Activated T-cell treated with anti-CD3 and anti-CD28 coated beads for 1 hour (primary cell): ENCODE measurements at regions not wholly inside any gene's neighbourhood (a gene's known extent, or its start where the extent isn't known, plus 50 kb on each side); places are given as distances from the start of the nearest gene placed in this dataset.

Experiments used
- DNase-seq: peaks from one replicate; pipeline ENCODE4 v3.0.0-alpha.2; 2020; ENCODE audit warnings: low read depth

DNA sequence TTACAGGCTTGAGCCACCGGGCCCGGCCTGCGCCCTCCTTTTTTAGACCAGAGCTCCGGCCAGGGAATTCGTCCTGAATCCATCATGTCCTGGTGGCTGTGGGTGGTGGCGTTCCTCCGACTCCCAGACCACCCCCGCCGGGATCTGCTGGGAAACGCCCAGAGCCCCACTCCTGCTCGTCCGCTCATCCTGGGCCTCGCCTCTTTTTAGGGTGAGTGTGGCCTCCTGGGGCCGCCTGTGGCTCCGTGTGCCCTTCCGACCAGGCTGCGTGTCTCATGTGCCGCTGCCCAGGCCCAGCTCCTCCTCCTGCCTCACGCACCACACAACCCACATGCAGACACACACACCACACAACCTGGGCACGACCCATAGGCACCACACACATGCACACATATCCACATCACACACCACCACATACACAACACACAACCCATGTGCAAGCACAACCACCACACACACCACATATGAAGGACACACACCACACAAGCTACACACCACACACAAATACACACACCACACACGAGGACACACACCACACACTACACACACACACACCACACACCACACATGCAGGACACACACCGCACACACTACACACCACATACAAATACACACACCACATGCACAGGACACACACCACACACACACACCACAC is 946.2 kb downstream of the BRD1 start:
- no peak for DNase-seq

DNA sequence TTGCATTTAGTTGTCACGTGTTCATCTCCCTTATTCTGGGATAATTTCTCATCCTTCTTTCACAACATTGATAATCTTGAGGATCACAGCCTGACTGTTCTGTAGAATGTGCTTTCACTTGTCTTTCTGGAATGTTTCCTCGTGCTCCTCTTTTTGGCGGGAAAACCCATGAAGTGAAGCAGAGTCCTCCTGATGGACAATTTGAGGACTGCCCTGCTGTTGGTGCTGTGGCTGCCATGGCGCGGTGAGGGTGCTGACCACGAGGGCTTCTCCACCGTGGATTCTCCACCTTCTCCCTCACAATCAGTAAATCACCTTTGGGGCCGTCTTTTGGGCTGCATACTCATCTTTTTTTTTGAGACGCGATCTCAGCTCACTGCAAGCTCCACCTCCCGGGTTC is 946.9 kb downstream of the BRD1 start:
- no peak for DNase-seq

DNA sequence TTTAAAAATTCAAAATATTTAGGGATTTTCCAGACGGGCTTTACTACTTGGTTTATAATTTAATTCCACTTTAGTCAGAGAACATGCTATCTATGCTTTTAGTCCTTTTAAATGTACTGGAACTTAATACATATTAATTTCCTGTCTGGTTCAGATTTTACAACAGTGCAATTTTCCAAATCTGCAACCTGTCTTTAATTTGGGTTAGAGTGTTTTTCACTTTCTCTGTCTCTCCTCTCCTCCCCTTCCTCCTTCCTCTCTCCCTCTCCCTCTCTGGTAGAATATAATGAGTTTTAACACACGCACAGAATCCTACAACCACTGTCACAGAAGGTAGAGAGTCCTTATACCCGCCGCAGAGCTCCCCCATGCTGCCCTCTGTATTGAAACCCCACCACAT is 950.7 kb downstream of the BRD1 start:
- no peak for DNase-seq

DNA sequence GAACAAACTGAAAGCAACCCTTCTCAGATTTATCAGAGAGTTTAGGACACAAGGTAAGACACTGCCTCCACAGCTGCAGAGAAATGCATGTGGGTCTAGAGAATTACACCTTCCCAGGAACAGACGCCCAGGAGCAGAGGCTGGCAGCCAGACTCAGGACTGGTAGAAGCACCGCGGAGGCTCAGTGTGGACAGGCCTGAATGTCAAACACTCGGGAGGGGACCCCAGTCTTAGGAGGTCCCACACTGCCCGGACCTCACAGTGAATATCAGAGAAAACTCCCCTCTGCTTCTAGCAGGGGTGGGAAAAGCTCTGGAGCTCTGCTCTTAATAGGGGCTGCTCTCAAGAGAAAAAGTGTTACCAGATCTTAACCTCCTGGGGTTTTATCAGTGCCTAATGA is 952.7 kb downstream of the BRD1 start:
- no peak for DNase-seq

DNA sequence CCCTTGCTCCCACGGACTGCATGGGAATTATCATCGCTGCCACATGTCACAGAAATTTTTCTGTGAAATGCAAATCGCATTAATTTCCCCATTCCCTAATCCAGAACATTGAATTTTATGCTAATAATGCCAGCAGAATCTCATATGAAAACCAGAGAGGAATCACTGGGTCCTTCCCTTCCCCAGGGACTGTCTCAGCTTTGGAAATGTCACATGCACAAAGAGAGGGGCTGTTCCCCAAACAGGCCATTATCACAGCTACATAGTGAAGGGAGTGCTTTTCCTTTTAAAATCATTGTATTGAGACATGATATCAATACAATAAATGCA is 954.5 kb downstream of the BRD1 start:
- no peak for DNase-seq

DNA sequence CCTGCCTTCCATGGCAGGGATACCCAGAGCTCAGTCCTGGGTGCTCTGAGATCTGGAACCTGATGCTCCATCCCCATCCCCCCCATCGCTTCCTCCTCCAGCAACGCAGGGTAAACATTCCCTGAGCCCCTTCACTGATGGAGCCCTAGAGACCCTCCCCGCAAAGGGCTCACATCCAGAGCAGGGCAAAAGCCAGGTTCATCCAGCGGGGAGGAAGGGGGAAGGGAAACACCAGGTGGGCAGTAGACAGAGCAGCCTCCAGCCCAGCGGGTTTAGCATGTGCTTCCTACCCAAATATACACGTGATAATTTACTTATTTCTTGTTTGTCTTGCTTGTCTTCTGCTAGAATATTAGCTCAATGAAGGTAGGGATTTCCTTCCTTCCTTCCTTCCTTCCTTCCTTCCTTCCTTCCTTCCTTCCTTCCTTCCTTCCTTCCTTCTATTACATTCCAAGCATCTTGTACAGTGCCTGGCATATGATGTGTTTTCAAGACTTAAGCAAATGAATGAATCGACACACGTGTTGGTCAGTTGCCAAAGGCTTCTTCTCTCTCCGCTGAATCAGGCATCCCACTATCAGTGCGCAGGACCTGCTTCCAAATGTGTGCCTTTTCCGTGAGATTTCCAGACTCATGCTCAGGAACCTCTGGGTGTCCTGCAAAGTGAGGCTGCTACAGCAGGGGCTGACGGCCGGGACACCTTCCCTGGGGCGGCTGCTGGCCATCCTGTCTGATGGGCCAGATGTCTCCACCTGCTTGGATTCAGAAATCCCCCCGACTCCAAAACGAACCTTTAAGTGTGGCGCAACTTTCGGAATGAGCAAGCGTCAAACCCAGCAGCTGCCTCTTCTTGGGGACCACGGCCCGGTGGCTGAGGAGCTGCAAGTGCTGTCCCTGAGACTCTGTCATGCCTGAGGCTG is 955.1 kb downstream of the BRD1 start:
- DNase-seq, result no peak

DNA sequence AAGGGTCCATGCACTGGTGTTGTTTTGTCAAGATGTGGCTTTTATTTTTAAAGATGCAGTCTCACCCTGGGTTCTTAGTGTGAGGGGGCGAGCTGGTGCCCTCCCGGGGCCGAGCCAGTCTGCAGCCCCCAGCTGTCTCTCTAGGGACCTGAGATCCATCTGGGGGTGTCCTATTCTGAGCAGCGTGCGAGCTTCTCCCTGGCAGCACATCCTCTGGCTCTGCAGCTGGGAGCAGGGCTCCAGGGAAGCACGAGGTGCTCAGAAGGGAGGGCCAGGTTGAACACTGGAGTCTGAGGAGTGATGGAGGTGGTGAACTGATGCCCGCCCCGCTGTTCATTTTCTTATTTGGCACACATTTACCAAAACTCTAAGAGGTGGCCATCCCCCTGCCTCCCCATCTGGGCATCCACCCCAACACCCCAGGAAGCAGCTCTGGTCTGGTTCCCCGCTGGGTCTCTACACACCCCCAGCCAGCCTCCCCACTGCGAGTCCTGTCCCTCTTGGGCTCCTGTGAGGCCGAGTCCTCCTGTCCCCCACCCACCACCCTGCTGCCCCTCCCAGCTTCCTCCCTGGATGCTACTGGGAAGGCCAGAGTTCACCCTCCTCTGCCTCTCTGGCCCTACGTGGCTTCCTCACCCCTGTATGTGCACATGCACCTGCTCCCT is 956.4 kb downstream of the BRD1 start:
- DNase-seq, result no peak

DNA sequence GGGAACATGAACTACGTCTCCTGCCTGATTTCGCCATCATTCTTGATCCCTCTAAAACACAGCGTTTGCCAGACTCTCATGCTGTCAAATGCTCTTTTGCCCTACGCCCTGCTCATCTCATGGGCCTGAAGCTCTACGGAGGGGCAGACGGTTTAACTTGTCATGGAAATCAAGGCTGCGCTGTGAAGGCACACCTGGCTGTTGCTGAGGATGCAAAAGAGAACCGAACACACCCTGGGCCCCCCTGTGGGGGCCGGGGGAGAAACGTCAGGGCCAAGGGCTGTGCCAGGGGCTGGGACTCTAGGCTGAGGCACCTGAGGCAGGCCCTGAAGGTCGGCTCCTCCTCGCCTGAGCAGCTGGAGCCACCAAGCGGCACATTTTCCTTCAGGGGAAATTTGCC is 957.2 kb downstream of the BRD1 start:
- DNase-seq, result no peak

DNA sequence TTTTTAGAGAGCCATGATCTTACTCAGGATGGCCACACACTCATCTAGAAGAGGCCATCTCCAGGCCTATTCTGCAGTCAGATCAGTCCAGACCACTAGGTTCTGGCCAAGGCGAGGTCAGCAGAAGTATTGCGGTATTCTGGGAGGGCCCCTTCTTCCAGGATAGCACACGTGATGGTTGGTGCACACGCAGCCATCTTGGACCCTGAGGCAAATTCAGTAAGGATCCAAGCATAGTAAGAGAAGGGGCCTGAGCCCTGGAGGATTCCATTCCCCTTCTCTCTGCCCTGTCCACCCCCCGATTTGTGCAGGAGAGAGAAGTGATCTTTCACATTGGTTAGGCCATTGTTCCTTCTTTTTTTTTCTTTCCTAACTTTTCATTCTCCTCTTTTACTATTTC is 957.9 kb downstream of the BRD1 start:
- no peak for DNase-seq

DNA sequence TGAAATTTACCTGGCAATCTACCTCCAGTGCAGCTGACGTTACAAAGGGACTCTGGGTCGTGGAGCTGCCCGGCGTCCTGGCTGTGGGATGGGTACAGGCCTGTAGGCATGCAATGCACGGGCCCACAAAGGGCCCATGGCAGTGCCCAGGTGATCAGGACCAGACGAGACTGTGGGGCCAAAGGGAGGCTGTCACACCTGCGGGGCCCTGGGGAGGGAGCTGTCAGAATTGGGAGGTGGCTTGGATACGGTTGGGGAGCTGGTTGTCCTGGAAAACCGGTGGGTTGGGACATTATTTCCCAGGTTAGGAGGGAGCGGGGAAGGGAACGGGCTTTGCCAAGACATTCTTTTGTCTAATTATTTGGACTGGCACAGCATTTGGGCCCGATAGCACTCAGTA is 958.5 kb downstream of the BRD1 start:
- DNase-seq, result no peak

DNA sequence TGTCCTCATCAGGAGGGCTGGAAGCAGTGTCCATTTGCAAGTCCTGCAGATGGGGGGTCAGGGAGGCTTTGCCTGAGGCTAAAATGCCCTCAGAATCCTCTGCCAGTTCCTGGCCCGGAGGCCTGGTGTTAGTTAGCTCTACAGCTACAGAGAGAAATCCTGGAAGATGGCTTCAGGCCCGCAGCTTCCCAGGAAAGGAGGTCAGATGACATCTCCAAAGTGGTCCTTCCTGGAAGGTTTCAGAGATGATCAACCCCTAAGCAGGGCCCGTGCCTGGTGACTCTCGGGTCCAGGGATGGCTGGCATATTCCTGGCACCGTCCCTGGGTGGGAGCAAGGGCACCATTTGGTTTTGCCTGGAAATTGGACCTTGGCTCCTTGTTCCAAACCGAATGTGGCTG is 959.1 kb downstream of the BRD1 start:
- no peak for DNase-seq

DNA sequence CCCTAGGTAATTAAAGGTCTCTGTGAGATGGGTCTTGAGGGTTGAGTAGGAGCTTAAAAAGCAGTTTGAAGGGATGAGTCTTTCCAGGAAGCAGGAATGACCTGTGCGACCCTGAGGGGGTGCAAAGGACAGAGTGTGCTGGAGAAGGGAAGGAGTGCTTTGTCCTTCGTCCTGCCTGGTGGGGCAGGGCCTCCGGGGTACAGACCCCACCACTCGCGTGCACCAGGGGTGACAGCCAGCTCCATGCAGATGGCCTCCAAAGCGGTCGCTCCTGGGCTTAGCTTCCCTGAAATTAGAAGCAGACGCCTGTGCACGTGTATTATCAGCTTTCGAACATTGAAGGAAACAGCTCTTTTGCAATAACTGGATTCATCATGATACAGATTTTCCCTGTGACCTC is 959.8 kb downstream of the BRD1 start:
- no peak for DNase-seq

DNA sequence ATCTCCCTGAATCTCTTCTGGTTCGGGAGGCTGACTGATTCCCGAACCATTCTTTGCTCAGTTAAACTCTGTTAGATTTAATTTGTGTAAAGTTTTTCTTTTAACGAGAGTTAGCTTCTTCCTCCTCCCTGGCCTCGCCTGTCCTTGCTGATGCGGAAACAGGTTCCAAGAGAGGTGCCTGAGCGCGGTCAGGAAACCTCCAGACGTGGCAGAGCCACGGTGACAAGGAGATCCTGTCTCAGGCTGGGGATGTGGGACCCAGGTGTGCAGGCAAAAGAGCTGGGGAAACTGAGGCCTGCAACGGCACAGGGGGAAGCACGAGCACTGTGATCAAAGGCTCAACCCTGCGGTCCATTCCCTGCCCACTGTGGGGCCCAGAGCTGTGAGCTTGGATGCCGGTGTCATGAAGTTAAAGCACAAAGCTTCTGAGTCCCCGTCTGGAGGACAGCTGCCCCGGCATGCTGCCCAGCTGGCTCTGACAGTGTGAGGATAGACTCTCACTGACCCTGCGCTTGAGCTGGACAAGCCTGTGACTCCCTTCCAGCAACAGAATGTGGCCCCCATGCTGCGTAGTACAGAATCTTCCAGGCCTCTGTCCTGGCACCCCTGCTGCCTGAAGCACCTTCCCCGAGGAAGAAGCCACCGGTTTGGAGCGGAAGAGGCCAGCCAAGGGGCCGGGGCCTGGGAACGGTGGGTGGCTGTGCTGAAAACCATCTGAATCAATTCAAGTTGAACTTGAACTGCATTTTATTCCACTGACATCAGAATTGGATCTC is 960.6 kb downstream of the BRD1 start:
- no peak for DNase-seq

DNA sequence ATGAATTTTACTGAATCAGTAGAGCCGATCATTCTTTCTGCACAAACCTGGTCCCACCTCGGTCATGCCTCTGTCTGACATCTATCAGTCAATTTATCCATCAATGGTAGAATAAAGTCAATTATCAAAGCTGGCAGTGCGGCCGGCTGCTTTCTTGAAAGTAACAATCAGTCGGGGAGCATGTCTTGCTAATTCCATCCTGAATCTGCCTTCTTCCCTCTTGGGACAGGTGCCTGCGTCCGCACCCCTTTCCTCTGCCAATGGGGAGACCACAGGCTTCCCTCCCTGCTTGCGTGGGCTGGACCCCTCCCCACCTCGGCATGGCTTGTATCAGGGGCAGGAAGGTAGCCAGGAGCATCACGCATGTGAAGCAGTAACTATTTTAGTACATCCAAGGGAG is 962.9 kb downstream of the BRD1 start:
- no peak for DNase-seq

DNA sequence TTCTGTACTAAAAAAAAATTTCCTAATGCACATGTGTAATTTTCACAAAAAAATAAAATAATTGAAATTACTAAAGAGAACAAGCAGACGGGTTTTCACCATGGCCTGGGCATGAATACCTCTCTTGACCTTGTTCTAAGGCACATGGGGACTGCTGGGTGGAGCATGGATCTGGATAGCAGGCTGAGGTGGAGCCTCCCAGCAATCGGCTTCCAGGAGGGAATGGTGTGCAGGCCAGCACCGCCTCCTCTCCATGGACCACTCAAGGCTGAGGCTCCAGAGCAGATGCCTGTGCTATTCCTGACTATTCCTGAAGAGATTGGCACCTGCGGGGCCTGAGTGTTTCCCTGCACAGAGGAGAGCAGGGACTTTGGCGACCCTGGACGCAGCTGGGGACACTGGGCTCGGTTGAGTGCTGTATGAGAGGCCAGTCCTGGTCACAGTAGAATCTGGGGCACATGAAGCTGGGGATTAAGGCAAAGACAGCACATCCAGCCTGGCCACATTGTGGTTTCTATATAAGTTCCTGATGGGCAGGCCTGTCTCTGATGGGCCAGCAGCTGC is 963.6 kb downstream of the BRD1 start:
- DNase-seq, result no peak

DNA sequence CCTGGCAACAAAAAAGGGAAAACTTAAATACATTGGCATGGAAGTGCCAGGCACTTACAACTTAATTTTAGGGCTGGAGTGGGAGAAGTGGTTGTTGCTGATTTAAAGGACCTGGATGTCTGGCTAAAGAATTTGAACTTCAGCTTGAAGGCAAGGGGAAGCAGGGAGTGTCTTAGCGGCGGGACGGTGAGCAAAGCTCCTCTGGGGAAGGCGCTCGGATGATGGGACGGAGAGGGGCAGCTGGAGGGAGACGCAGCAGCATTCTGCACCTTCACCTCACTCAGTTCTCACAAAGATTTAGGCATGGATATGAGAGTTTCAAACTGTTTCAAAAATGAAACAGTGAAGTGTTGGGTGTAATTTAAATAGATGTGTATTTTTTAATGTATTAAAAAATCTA is 967.1 kb downstream of the BRD1 start:
- no peak for DNase-seq

DNA sequence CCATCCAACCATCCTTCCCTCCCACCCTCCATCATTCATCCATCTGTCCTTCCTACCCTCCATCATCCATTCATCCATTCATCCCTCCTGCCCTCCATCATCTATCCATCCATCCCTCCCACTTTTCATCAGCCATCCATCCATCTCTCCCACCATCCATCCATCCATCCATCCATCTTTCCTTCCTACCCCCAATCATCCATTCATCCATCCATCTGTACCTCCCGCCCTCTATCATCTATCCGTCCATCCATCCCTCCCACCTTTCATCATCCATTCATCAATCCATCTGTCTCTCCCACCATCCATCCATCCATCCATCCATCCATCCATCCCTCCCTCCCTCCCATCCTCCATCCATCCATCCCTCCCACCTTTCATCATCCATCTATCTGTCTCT is 968.8 kb downstream of the BRD1 start:
- no peak for DNase-seq

DNA sequence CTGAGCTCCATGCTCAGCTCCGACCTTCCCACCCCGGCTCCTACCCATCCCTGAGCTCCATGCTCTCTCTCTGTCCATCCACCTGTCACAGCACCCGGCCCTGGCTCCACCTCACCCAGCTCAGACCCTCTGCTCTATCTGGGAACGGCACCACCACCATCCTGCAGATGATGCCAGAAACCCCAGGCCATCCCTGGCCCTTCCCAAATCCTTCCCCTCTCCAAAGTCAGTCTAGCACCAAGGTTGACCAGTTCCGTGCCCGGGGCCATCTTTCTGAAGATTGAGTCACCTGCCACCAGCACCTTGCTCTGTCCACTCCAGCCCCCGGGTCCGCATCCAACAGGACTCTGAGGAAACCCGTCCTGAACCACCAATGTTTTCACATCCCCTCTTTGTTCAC is 969.6 kb downstream of the BRD1 start:
- no peak for DNase-seq

DNA sequence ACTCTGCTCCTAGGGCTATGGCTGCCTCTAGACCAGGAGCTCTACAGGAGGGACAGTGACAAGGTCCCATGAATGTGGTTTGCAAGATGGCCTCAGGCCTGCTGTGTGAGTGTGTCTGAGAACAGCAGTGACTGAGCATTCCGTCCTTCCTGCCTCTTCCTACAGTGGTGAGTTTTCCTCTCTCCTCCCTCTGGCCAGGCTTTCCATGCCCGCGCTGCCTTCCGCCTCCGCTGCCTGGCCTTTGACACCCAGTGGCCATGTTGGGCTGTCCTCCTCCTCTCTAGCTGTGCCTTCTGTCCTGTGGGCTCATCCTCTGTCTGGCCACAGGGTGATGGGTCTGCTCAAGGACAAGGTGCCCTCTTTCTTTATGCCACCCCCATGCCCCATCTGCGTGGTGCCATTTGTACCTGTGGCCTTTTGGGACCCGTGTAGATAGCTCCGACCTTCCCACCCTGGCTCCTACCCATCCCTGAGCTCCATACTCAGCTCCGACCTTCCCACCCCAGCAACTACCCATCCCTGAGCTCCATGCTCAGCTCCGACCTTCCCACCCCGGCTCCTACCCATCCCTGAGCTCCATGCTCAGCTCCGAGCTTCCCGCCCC is 970.4 kb downstream of the BRD1 start:
- DNase-seq, result no peak

DNA sequence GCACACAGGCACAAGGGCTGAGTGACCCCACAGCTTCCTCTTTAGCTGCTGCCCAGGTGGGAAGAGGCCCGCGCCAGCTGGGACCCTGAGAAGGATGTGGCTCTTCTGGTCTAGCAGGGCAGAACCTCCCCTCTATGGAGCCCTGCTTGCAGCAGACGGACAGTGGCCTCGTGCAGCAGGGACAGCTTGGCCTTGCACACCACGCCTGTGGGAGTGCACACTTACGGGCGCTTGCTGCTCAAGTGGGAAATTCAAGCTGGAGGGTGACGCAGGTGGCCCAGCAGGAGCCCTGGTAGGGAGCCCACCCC is 971.4 kb downstream of the BRD1 start:
- no peak for DNase-seq

DNA sequence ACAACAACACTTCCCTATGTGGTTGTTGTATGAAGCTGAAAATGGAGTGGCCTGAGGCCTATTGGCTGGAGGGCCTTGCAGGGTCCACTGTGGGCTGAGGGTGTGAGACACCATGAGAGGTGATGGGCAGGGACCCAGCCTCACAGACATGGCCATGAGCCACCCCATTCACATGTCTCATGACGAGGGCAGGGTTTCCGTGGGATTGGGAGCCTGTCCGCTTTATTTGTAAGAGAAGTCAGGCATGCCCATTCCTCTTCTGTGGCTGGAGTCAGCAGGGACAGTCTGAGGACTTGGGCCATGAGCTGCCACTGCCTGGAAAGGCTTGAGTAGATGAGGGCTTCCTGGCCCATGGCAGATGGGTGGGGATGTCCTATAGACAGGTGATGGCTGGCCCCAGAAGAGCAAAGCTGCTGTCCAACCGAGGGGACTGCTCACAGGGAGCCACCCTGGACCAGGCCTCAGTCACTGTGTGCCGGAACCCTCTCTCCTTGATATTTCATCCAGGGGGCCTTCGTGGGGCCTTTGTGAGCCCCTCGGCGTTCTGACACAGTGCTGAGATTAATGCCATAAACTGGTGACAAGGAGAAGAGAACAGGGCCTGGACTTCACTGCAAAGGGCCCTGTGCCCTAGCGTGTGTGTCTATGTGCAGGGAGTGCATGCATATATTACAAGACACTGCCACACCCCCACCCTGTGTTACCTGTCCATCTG is 971.9 kb downstream of the BRD1 start:
- DNase-seq, result no peak
